ENCODE measurements at regions not wholly inside any gene's neighbourhood (a gene's known extent, or its start where the extent isn't known, plus 50 kb on each side); places are given as distances from the start of the nearest gene placed in this dataset.

- intact Hi-C loops (cut with DNase I; ENCODE audit: low total_unique reads), result no loop called here
Measured at GRCh38 chr6:23457321-23457720, 668.7 kb upstream of the NRSN1 start.

GRCh38 chr6:23465912-23466311, 660.1 kb upstream of the NRSN1 start:
- 70 to 90% (median 80%) methylated on average over 1 of the region's 1 CpG for WGBS, 5 donors
- TF ChIP-seq POLR2A (IDR thresholded peaks at IDR 0.05) (no peak), POLR2AphosphoS5 (IDR thresholded peaks at IDR 0.05) (no peak), CTCF (IDR thresholded peaks at IDR 0.05 in 8 of 11, conservative IDR thresholded peaks at IDR 0.05 in 3 of 11) (no peak)
- Histone ChIP-seq H3K4me3 (no peak overlapping the region), H3K4me1 (no peaks in the 10 kb centered on the region), H3K9me3 (peaks cover 0 to 6% (median 0%) of the 10 kb centered on the region in 8 donors), H3K27me3 (replicated peaks in 1 of 7) (no peaks in the 10 kb centered on the region), H3K36me3 (no peaks in the 10 kb centered on the region), H3K27ac (no peak overlapping the region)
- intact Hi-C loops (cut with DNase I; ENCODE audit: low total_unique reads), result no loop called here
- no peak for DNase-seq

More at GRCh38 chr6:23457321-23457720, 668.7 kb upstream of the NRSN1 start:
- Histone ChIP-seq H3K4me3 (no peak overlapping the region), H3K27ac (no peak overlapping the region), H3K4me1 (no peaks in the 10 kb centered on the region), H3K9me3 (peaks cover 0 to 5% (median 0%) of the 10 kb centered on the region in 8 donors), H3K27me3 (replicated peaks in 1 of 7) (no peaks in the 10 kb centered on the region), H3K36me3 (no peaks in the 10 kb centered on the region)
- WGBS, 5 donors, result 86 to 95% (median 90%) methylated on average over 2 of the region's 2 CpGs
- DNase-seq, result no peak
- no peak for TF ChIP-seq POLR2A (IDR thresholded peaks at IDR 0.05)
- TF ChIP-seq CTCF (IDR thresholded peaks at IDR 0.05 in 8 of 11, conservative IDR thresholded peaks at IDR 0.05 in 3 of 11), result no peak
- TF ChIP-seq POLR2AphosphoS5 (IDR thresholded peaks at IDR 0.05), result no peak

GRCh38 chr6:23477586-23477985, 648.4 kb upstream of the NRSN1 start:
- Histone ChIP-seq H3K27ac (no peak overlapping the region), H3K27me3 (replicated peaks in 1 of 7) (no peaks in the 10 kb centered on the region), H3K4me3 (no peak overlapping the region), H3K4me1 (no peaks in the 10 kb centered on the region), H3K9me3 (peaks cover 0 to 22% (median 2%) of the 10 kb centered on the region in 8 donors), H3K36me3 (no peaks in the 10 kb centered on the region)
- intact Hi-C loops (cut with DNase I; ENCODE audit: low total_unique reads), result no loop called here
- WGBS, 5 donors, result 89 to 93% (median 90%) methylated on average over 3 of the region's 3 CpGs
- no peak for DNase-seq
- no peak for TF ChIP-seq POLR2AphosphoS5 (IDR thresholded peaks at IDR 0.05)
- no peak for TF ChIP-seq CTCF (IDR thresholded peaks at IDR 0.05 in 8 of 11, conservative IDR thresholded peaks at IDR 0.05 in 3 of 11)
- no peak for TF ChIP-seq POLR2A (IDR thresholded peaks at IDR 0.05)

DNA sequence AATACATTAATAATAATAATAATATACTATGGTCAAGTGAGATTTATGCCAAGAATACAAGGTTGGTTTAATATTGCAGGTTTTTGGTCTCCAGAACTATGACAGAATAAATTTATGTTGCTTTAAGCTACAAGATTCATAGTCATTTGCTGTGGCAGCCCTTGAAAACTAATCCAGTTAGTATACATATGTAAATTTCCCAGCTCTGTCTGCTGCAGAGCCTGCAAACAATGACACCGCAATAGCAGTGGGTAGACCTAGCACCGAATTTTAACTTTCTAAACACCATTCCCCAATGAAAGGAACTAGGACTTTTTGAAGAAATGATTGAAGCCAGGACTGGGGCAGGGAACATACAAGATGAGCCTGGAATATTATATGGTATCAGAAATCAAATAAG, 647.7 kb upstream of the NRSN1 start:
- 55 to 92% (median 83%) methylated on average over 2 of the region's 2 CpGs for WGBS, 5 donors
- TF ChIP-seq CTCF (IDR thresholded peaks at IDR 0.05 in 8 of 11, conservative IDR thresholded peaks at IDR 0.05 in 3 of 11), result no peak
- no peak for TF ChIP-seq POLR2AphosphoS5 (IDR thresholded peaks at IDR 0.05)
- TF ChIP-seq POLR2A (IDR thresholded peaks at IDR 0.05), result no peak

More for the DNA sequence above, 647.7 kb upstream of the NRSN1 start:
- no peak for DNase-seq
- H3K4me3 ChIP-seq, result no peak overlapping the region
- intact Hi-C loops (cut with DNase I; ENCODE audit: low total_unique reads), result no loop called here
- H3K36me3 ChIP-seq, result no peaks in the 10 kb centered on the region
- H3K27me3 ChIP-seq (replicated peaks in 1 of 7), result no peaks in the 10 kb centered on the region
- H3K9me3 ChIP-seq, result peaks cover 0 to 22% (median 2%) of the 10 kb centered on the region in 8 donors
- H3K4me1 ChIP-seq, result no peaks in the 10 kb centered on the region
- no peak overlapping the region for H3K27ac ChIP-seq
